HCT116 (cell line): ENCODE measurements at regions not wholly inside any gene's neighbourhood (a gene's known extent, or its start where the extent isn't known, plus 50 kb on each side); places are given as distances from the start of the nearest gene placed in this dataset.

Experiments
- ATAC-seq: fragments of 200-7000 bp; cut with Tn5 transposase; 2 replicates; pipeline ENCODE4 v1.9.1; 2020; ENCODE audit warnings: mild to moderate bottlenecking, moderate library complexity
- BruUV-seq: library from RNA; stranded (reverse); fragments of 400-500 nt; replicated peaks from 2 replicates; lab custom pipeline; 2021; lab: Mats Ljungman, UMichigan
- CTCF ChIA-PET: fragments of 300-600 bp; sonication (Branson Sonifier 250); formaldehyde crosslinking; loops from one replicate; lab custom pipeline; 2021; ENCODE audit warnings: antibody characterized with exemption; lab: Charles Lee
- POLR2A ChIA-PET: fragments of 300-600, 350-600 bp; sonication (Branson Sonifier 250); formaldehyde crosslinking; loops from one replicate; lab custom pipeline; 2021; ENCODE audit warnings: antibody characterized with exemption; lab: Charles Lee
- RAD21 ChIA-PET, 2 experiments: fragments of 300-600 bp; sonication (Branson Sonifier 250); formaldehyde crosslinking; loops; one replicate each; lab custom pipeline; 2023; ENCODE audit warnings: low total read pairs in 2 of 2; ENCODE audit not compliant: uncharacterized antibody in 2 of 2, unreplicated experiment in 2 of 2, low non-redundant PET in 1 of 2; lab: Charles Lee
- DNase-seq: peaks from one replicate; pipeline ENCODE4 v3.0.0-alpha.2; 2010; ENCODE audit warnings: low read depth, low spot score
- H2AFZ ChIP-seq: fragments of 200-600 bp; shearing (Covaris generic), sonication (generic); 2 replicates; pipeline ENCODE4 v1.6.1; 2017; ENCODE audit warnings: low read depth, mixed run types, mixed read lengths, antibody characterized with exemption, low read length; ENCODE audit not compliant: poor library complexity, severe bottlenecking
- H3K27ac ChIP-seq: 2 replicates; pipeline ENCODE4 v1.5.1; 2012; ENCODE audit warnings: low read depth, low read length
- H3K27me3 ChIP-seq: fragments of 200-600 bp; sonication (generic); 2 replicates; pipeline ENCODE4 v1.6.1; 2016; ENCODE audit warnings: mixed run types, low read length, mixed read lengths; ENCODE audit not compliant: insufficient read depth
- H3K36me3 ChIP-seq, 2 experiments: fragments of 200-500 bp in 1 of 2; fragments of 200-600 bp in 1 of 2; sonication (Bioruptor generic) in 1 of 2; sonication (generic) in 1 of 2; 2 replicates each; pipeline versions ENCODE4 v1.5.1 to v1.6.1; 2014 to 2016; ENCODE audit warnings: low read length in 2 of 2, inconsistent platforms in 1 of 2, mixed read lengths in 1 of 2, mixed run types in 1 of 2; ENCODE audit not compliant: insufficient read depth in 2 of 2, control insufficient read depth in 1 of 2
- H3K4me1 ChIP-seq, 2 experiments: fragments of 200-600 bp in 1 of 2; sonication (generic) in 1 of 2; 2 replicates each; pipeline versions ENCODE4 v1.5.1 to v1.6.1; 2012 to 2017; ENCODE audit warnings: low read length in 2 of 2, inconsistent platforms in 1 of 2, mild to moderate bottlenecking in 1 of 2, mixed read lengths in 1 of 2, mixed run types in 1 of 2, moderate library complexity in 1 of 2; ENCODE audit not compliant: insufficient read depth in 2 of 2, control insufficient read depth in 1 of 2
- H3K4me2 ChIP-seq: fragments of 200-600 bp; sonication (generic); 2 replicates; pipeline ENCODE4 v1.6.1; 2017; ENCODE audit warnings: mixed run types, low read length, mixed read lengths
- H3K4me3 ChIP-seq, 2 experiments: fragments of 200-600 bp in 1 of 2; sonication (generic) in 1 of 2; replicated peaks in 1 of 2; 2 replicates each; pipeline ENCODE4 v1.5.1; 2011 to 2016; ENCODE audit warnings: low read length in 2 of 2, control low read depth in 1 of 2, low read depth in 1 of 2, mild to moderate bottlenecking in 1 of 2, mixed read lengths in 1 of 2, mixed run types in 1 of 2
- H3K79me2 ChIP-seq: fragments of 200-600 bp; sonication (generic); 2 replicates; pipeline ENCODE4 v1.6.1; 2017; ENCODE audit warnings: mild to moderate bottlenecking, mixed run types, low read length, moderate library complexity, mixed read lengths; ENCODE audit not compliant: insufficient read depth
- H3K9ac ChIP-seq: fragments of 200-600 bp; sonication (generic); 2 replicates; pipeline ENCODE4 v1.6.1; 2016; ENCODE audit warnings: low read length, mixed read lengths
- H3K9me2 ChIP-seq: fragments of 200-600 bp; sonication (generic), shearing (Covaris generic); 2 replicates; pipeline ENCODE4 v1.6.1; 2017; ENCODE audit warnings: mixed run types, mild to moderate bottlenecking, moderate library complexity; ENCODE audit not compliant: insufficient read depth
- H3K9me3 ChIP-seq, 2 experiments: fragments of 200-500 bp in 1 of 2; fragments of 200-600 bp in 1 of 2; sonication (Bioruptor generic) in 1 of 2; sonication (generic) in 1 of 2; 2 replicates each; pipeline ENCODE4 v1.6.1; 2014 to 2017; ENCODE audit warnings: low read length in 2 of 2, mixed read lengths in 2 of 2, inconsistent platforms in 1 of 2, low read depth in 1 of 2, mild to moderate bottlenecking in 1 of 2, mixed run types in 1 of 2, moderate library complexity in 1 of 2; ENCODE audit not compliant: control insufficient read depth in 1 of 2, insufficient read depth in 1 of 2
- H4K20me1 ChIP-seq: fragments of 200-600 bp; sonication (generic), shearing (Covaris generic); 2 replicates; pipeline ENCODE4 v1.6.1; 2017; ENCODE audit warnings: mixed run types, mild to moderate bottlenecking, moderate library complexity; ENCODE audit not compliant: insufficient read depth
- CBX3 ChIP-seq: IDR thresholded peaks from 2 replicates; pipeline ENCODE4 v1.6.1; 2012; ENCODE audit warnings: low read depth
- CEBPB ChIP-seq: IDR thresholded peaks from 2 replicates; pipeline ENCODE4 v1.6.1; 2012; ENCODE audit warnings: low read depth
- EGR1 ChIP-seq: IDR thresholded peaks from 2 replicates; pipeline ENCODE4 v1.6.1; 2012; ENCODE audit warnings: low read depth
- ELF1 ChIP-seq: IDR thresholded peaks from 2 replicates; pipeline ENCODE4 v1.6.1; 2012; ENCODE audit warnings: low read depth, borderline replicate concordance
- EZH2phosphoT487 ChIP-seq: fragments of 200-600 bp; IDR thresholded peaks from 2 replicates; pipeline ENCODE4 v1.6.1; 2018; ENCODE audit warnings: antibody characterized with exemption, borderline replicate concordance
- JUND ChIP-seq: IDR thresholded peaks from 2 replicates; pipeline ENCODE4 v1.6.1; 2012
- MAX ChIP-seq: IDR thresholded peaks from 2 replicates; pipeline ENCODE4 v1.6.1; 2012
- POLR2AphosphoS5 ChIP-seq: IDR thresholded peaks from 2 replicates; pipeline ENCODE4 v1.6.1; 2011; ENCODE audit warnings: mild to moderate bottlenecking, low read depth, low read length, moderate library complexity
- REST ChIP-seq: IDR thresholded peaks from 2 replicates; pipeline ENCODE4 v1.6.1; 2012; ENCODE audit warnings: low read depth
- SIN3A ChIP-seq: IDR thresholded peaks from 2 replicates; pipeline ENCODE4 v1.6.1; 2012; ENCODE audit warnings: low read depth
- SP1 ChIP-seq: IDR thresholded peaks from 2 replicates; pipeline ENCODE4 v1.6.1; 2012; ENCODE audit warnings: low read depth
- SRF ChIP-seq: IDR thresholded peaks from 2 replicates; pipeline ENCODE4 v1.6.1; 2012; ENCODE audit warnings: low read depth
- YY1 ChIP-seq: IDR thresholded peaks from 2 replicates; pipeline ENCODE4 v1.6.1; 2011; ENCODE audit warnings: low read length, low read depth, moderate library complexity, mild to moderate bottlenecking; ENCODE audit not compliant: insufficient replicate concordance; ENCODE audit errors: extremely low read depth
- ZBTB33 ChIP-seq: IDR thresholded peaks from 2 replicates; pipeline ENCODE4 v1.6.1; 2011; ENCODE audit warnings: mild to moderate bottlenecking, low read length, moderate library complexity; ENCODE audit not compliant: insufficient replicate concordance; ENCODE audit errors: extremely low read depth
- ZNF274 ChIP-seq: fragments of 200-500 bp; sonication (Bioruptor generic); IDR thresholded peaks from 2 replicates; pipeline ENCODE4 v1.6.1; 2014; ENCODE audit warnings: mild to moderate bottlenecking, low read depth, low read length, inconsistent platforms
- intact Hi-C: fragments of 100-400 bp; cut with micrococcal nuclease; formaldehyde crosslinking; loops from 2 replicates; pipeline ENCODE4 v1.10.0; 2022

- intact Hi-C loops = no loop called here
- DNase-seq (no peak), ATAC-seq (0 out of 2 replicates have a peak, but pooled peaks have one; percentile 10)
- no peaks in the 10 kb centered on the region for H3K79me2 ChIP-seq
- H3K36me3 ChIP-seq = no peaks in the 10 kb centered on the region
- H3K4me2 ChIP-seq = no peak overlapping the region
- POLR2A ChIA-PET = no interaction called here
- BruUV-seq = no TSS peak
- no peak overlapping the region for H3K4me3 ChIP-seq
- no peaks in the 10 kb centered on the region for H4K20me1 ChIP-seq
- H3K9me3 ChIP-seq = no peaks in the 10 kb centered on the region
- CTCF ChIA-PET = no interaction called here
- RAD21 ChIA-PET = no interaction called here
- peaks cover 0 to 7% of the 10 kb centered on the region in 2 experiments; a peak in 2 of 4 replicates for H3K4me1 ChIP-seq
- TF ChIP-seq EZH2phosphoT487 (no peak), CBX3 (no peak), JUND (no peak), POLR2AphosphoS5 (no peak), EGR1 (no peak), ZNF274 (no peak), SRF (no peak), MAX (no peak), CEBPB (no peak), REST (no peak), SP1 (no peak), SIN3A (no peak), YY1 (no peak), ELF1 (no peak), ZBTB33 (no peak)
- H3K27me3 ChIP-seq = no peaks in the 10 kb centered on the region
- H2AFZ ChIP-seq = no peak overlapping the region
- H3K27ac ChIP-seq = no peak overlapping the region
- H3K9ac ChIP-seq = no peak overlapping the region
- H3K9me2 ChIP-seq = no peaks in the 10 kb centered on the region
Observed at GRCh38 chr1:59058665-59059439, 238.0 kb upstream of the FGGY start.
